ENCODE measurements at regions not wholly inside any gene's neighbourhood (a gene's known extent, or its start where the extent isn't known, plus 50 kb on each side); places are given as distances from the start of the nearest gene placed in this dataset.

DNA sequence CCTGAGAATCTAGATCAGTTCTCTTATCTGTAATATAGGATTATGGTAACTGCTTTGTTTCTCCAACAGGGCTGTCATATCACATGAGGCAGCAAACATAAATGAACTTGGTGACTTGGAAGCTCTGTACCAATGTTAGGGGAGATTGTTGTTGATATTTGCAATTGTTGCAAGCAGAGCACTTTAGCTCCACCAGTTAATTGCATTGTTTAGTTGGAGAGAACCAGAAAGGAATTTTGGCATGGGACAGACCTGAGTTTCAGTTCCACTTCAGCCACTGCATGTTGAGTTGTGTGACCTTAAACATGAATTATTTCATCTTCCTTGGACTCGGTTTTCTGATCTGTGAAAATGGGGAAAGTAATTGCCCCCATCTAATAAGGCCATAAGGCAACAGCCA is 142.3 kb upstream of the JUN start:
- Histone ChIP-seq H3K27me3 (ENCODE audit: insufficient read depth, poor library complexity, severe bottlenecking) (no peaks in the 10 kb centered on the region), H3K27ac (replicated peaks) (no peak overlapping the region), H3K4me3 (replicated peaks; ENCODE audit: insufficient read depth, low read length) (no peak overlapping the region)
- no peak for DNase-seq (ENCODE audit: low read depth in 1 of 2, low spot score in 1 of 2)
- TF ChIP-seq, protein P1, sequence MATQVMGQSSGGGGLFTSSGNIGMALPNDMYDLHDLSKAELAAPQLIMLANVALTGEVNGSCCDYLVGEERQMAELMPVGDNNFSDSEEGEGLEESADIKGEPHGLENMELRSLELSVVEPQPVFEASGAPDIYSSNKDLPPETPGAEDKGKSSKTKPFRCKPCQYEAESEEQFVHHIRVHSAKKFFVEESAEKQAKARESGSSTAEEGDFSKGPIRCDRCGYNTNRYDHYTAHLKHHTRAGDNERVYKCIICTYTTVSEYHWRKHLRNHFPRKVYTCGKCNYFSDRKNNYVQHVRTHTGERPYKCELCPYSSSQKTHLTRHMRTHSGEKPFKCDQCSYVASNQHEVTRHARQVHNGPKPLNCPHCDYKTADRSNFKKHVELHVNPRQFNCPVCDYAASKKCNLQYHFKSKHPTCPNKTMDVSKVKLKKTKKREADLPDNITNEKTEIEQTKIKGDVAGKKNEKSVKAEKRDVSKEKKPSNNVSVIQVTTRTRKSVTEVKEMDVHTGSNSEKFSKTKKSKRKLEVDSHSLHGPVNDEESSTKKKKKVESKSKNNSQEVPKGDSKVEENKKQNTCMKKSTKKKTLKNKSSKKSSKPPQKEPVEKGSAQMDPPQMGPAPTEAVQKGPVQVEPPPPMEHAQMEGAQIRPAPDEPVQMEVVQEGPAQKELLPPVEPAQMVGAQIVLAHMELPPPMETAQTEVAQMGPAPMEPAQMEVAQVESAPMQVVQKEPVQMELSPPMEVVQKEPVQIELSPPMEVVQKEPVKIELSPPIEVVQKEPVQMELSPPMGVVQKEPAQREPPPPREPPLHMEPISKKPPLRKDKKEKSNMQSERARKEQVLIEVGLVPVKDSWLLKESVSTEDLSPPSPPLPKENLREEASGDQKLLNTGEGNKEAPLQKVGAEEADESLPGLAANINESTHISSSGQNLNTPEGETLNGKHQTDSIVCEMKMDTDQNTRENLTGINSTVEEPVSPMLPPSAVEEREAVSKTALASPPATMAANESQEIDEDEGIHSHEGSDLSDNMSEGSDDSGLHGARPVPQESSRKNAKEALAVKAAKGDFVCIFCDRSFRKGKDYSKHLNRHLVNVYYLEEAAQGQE (IDR thresholded peaks at IDR 0.05; ENCODE audit: insufficient replicate concordance, low read depth), result no peak
- TF ChIP-seq POLR2AphosphoS5 (IDR thresholded peaks at IDR 0.05; ENCODE audit: low read depth) (no peak), SPI1 (IDR thresholded peaks at IDR 0.05; ENCODE audit: borderline replicate concordance, low read depth) (no peak), GABPA (IDR thresholded peaks at IDR 0.05; ENCODE audit: low read depth) (no peak)
- TF ChIP-seq, protein P2, sequence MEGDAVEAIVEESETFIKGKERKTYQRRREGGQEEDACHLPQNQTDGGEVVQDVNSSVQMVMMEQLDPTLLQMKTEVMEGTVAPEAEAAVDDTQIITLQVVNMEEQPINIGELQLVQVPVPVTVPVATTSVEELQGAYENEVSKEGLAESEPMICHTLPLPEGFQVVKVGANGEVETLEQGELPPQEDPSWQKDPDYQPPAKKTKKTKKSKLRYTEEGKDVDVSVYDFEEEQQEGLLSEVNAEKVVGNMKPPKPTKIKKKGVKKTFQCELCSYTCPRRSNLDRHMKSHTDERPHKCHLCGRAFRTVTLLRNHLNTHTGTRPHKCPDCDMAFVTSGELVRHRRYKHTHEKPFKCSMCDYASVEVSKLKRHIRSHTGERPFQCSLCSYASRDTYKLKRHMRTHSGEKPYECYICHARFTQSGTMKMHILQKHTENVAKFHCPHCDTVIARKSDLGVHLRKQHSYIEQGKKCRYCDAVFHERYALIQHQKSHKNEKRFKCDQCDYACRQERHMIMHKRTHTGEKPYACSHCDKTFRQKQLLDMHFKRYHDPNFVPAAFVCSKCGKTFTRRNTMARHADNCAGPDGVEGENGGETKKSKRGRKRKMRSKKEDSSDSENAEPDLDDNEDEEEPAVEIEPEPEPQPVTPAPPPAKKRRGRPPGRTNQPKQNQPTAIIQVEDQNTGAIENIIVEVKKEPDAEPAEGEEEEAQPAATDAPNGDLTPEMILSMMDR (IDR thresholded peaks at IDR 0.05; ENCODE audit: insufficient read depth, low read length), result no peak

DNA sequence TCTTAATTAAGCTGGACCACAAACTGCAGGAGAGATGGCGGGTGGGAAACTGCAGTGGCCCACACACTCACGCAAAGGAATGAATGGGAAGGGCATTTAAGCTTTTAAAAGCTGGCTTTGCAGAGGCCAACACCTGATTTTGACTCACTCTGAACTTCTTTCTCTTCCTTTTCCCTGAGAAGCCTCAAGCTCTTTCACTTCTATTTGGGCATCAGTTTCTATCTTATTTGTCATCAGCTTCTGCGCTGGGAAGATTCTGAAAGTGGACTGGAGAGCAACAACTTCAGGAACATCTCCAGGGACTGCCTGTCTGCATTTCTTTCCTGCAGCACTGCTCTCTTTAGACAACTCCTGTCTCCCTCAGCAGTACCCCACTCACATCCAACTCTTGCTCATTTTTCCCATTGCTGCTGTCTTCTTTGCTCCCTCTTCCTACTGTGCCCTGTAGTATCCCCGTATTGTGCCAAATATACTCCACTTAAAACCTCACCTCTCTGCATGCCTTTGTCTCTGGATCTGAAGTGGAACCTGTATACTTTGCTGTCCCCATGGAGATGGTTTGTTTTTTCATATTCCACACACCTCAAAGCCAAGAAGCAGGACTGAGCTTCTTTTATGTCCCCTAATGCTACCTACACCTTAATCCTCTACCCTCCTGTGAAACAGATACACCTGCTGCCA is 143.3 kb upstream of the JUN start:
- H3K4me3 ChIP-seq (replicated peaks; ENCODE audit: insufficient read depth, low read length), result no peak overlapping the region
- H3K27ac ChIP-seq (replicated peaks), result no peak overlapping the region
- DNase-seq (ENCODE audit: low read depth in 1 of 2, low spot score in 1 of 2), result no peak
- TF ChIP-seq GABPA (IDR thresholded peaks at IDR 0.05; ENCODE audit: low read depth) (no peak), POLR2AphosphoS5 (IDR thresholded peaks at IDR 0.05; ENCODE audit: low read depth) (no peak), SPI1 (IDR thresholded peaks at IDR 0.05; ENCODE audit: borderline replicate concordance, low read depth) (no peak)
- TF ChIP-seq, protein P2 (IDR thresholded peaks at IDR 0.05; ENCODE audit: insufficient read depth, low read length), result no peak
- TF ChIP-seq, protein P1 (IDR thresholded peaks at IDR 0.05; ENCODE audit: insufficient replicate concordance, low read depth), result no peak
- no peaks in the 10 kb centered on the region for H3K27me3 ChIP-seq (ENCODE audit: insufficient read depth, poor library complexity, severe bottlenecking)

DNA sequence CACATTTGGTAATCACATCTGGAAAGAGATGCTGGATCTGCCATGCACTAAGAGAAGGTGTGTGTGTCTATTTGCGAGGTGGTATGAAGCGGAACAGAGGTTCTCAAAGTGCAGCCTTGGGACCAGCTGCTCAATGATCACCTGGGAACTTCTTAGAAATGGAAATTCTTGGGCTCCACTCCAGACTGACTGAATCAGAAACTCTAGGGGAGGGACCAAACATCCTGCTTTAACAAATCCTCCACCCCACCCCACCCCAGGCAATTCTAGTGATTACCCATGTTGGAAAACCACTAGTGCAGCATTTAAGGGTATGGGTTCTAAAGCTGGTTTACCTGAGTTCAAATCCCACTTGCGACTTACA is 143.9 kb upstream of the JUN start:
- no peak overlapping the region for H3K27ac ChIP-seq (replicated peaks)
- H3K4me3 ChIP-seq (replicated peaks; ENCODE audit: insufficient read depth, low read length), result no peak overlapping the region
- TF ChIP-seq POLR2AphosphoS5 (IDR thresholded peaks at IDR 0.05; ENCODE audit: low read depth) (no peak), GABPA (IDR thresholded peaks at IDR 0.05; ENCODE audit: low read depth) (no peak), SPI1 (IDR thresholded peaks at IDR 0.05; ENCODE audit: borderline replicate concordance, low read depth) (no peak)
- TF ChIP-seq, protein P1 (IDR thresholded peaks at IDR 0.05; ENCODE audit: insufficient replicate concordance, low read depth), result no peak
- no peaks in the 10 kb centered on the region for H3K27me3 ChIP-seq (ENCODE audit: insufficient read depth, poor library complexity, severe bottlenecking)
- no peak for DNase-seq (ENCODE audit: low read depth in 1 of 2, low spot score in 1 of 2)

Data from HL-60 (cell line).